Fibroblast of the aortic adventitia (primary cell): ENCODE measurements at regions not wholly inside any gene's neighbourhood (a gene's known extent, or its start where the extent isn't known, plus 50 kb on each side); places are given as distances from the start of the nearest gene placed in this dataset.

ENCODE experiments used
- DNase-seq: peaks from one replicate; pipeline ENCODE4 v3.0.0-alpha.2; 2010; ENCODE audit warnings: low read depth
- H3K4me3 ChIP-seq: 2 replicates; pipeline ENCODE4 v1.5.1; 2011; ENCODE audit warnings: low read depth, mild to moderate bottlenecking, control low read depth, low read length, moderate library complexity
- CTCF ChIP-seq: IDR thresholded peaks from 2 replicates; pipeline ENCODE4 v1.5.1; 2011; ENCODE audit warnings: mild to moderate bottlenecking, low read length, control low read depth, inconsistent platforms; ENCODE audit not compliant: insufficient read depth

GRCh38 chr2:67532387-67532786, 135.3 kb downstream of the ETAA1 start:
- no peak overlapping the region for H3K4me3 ChIP-seq
- no peak for TF ChIP-seq CTCF

GRCh38 chr2:67534745-67535144, 137.6 kb downstream of the ETAA1 start:
- no peak for DNase-seq
- no peak overlapping the region for H3K4me3 ChIP-seq
- no peak for TF ChIP-seq CTCF

More at GRCh38 chr2:67532387-67532786, 135.3 kb downstream of the ETAA1 start:
- DNase-seq, result no peak

DNA sequence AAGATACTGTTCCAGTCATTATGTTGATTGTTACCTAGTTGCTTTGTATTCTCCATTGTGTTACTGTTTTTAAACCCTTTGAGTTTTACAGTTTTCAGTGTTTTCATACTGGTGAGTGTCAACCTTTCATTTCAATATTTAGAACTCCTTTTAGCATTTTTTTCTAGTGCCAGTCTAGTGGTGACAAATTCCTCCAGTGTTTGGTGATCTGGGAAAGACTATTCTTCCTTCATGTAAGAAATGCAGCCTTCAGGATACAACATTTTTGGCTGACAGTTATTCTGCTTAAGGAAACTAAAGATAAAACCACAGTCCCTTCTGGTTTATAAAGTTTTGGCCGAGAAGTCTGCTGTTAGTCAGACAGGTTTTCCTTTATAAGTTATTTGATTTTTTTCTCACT, 143.8 kb downstream of the ETAA1 start:
- H3K4me3 ChIP-seq, result no peak overlapping the region
- no peak for DNase-seq
- TF ChIP-seq CTCF, result no peak

DNA sequence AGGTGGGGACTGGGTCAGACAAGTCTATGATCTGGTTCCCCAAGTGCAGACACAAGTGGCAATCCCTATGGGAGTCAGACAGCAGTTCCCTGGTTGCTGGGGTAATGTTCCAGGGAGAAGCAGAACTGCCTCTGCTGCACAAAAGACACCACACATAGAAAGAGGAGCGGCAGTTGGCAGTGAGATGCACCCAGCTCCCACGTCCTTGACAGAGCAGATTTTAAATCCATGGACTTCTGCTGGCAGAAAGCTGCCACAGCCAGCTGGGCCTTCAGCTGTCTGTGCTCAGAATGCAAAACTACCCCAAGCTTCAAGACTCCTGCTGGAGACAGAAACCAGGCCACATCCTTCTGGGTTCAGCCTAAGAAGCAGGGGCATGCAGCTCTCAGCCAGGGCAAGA, 147.2 kb downstream of the ETAA1 start:
- DNase-seq, result no peak
- TF ChIP-seq CTCF, result no peak

DNA sequence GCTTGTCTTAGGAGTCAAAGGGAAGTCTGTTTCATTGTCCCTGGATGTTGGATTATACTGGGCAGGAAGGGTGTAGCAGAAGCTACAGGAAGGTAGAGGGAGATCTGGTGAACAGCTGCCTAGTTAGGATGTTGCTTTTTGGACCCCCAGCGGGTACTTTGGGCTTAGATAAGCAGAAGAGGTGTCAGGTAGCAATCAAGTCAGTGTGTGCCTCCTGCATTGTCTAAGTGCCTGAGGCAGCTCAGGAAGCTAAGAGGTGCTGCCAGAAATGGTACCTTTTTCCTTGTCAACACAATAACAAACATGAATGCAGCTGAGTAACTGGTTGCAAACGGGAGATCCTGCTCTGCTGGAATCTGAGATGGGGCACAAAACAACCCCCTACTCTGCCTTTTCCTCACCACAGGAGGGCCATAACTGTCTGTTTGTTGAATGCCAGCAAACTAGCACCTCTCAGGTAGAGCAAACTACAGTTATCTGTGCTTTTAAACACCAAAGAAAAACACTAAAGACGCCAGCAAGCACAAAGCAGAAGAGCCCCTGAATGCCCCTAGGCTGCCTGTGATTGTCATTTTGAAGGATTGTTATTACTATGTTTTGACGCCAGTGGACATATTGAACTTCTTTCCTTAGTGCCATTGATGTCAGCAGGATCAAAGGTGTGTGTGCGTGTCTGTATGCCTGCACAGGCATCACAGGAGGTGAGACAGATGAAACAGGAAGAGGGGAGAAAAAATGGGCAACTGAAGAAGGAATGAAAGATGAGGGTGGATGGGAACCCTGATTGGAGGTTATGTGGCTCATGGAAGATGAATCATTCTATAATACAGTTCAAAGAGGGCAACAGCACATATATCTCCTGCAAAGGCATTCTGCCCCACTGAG, 151.4 kb downstream of the ETAA1 start:
- H3K4me3 ChIP-seq, result no peak overlapping the region
- TF ChIP-seq CTCF, result no peak

More for the DNA sequence above, 147.2 kb downstream of the ETAA1 start:
- no peak overlapping the region for H3K4me3 ChIP-seq

GRCh38 chr2:67559156-67559555, 162.0 kb downstream of the ETAA1 start:
- no peak for DNase-seq
- H3K4me3 ChIP-seq, result no peak overlapping the region
- TF ChIP-seq CTCF, result no peak

More for the DNA sequence above, 151.4 kb downstream of the ETAA1 start:
- DNase-seq, result no peak
